Motor neuron (in vitro differentiated cells): ENCODE measurements at regions not wholly inside any gene's neighbourhood (a gene's known extent, or its start where the extent isn't known, plus 50 kb on each side); places are given as distances from the start of the nearest gene placed in this dataset.
A peak's percentile ranks its signal among the peaks of the same experiment; 100 is the strongest.
"Not testable (repeated sequence)": the region's sequence is repeated elsewhere in the genome, so short reads cannot be mapped to it uniquely, and the experiment has no call there.

Source experiments
- ATAC-seq, 8 experiments: fragments of 200-7000 bp; cut with Tn5 transposase; replicated peaks in 6 of 8; 2 replicates each; pipeline ENCODE4 v1.8.0; 2021; ENCODE audit warnings: mild to moderate bottlenecking in 8 of 8, moderate library complexity in 8 of 8
- H3K27ac ChIP-seq, 2 donors: fragments of 250-450 bp; sonication (Bioruptor Pico); 2 replicates each; pipeline ENCODE4 v1.9.0; 2021; ENCODE audit warnings: antibody characterized with exemption in 2 of 2, mild to moderate bottlenecking in 2 of 2, moderate library complexity in 1 of 2
- H3K4me1 ChIP-seq, 2 donors: fragments of 250-450 bp; sonication (Bioruptor Pico); replicated peaks in 1 of 2; 2 replicates each; pipeline ENCODE4 v1.6.1; 2021; ENCODE audit warnings: antibody characterized with exemption in 2 of 2, mild to moderate bottlenecking in 2 of 2, moderate library complexity in 1 of 2
- H3K4me3 ChIP-seq, 5 donors: fragments of 250-450 bp; sonication (Bioruptor Pico); 2 replicates each; pipeline ENCODE4 v1.9.0; 2021; ENCODE audit warnings: antibody characterized with exemption in 5 of 5, mild to moderate bottlenecking in 5 of 5, moderate library complexity in 4 of 5
- WGBS, 10 experiments: fragments of 450-650 bp; shearing (Covaris generic); methylation state at CpG; one replicate each; pipeline ENCODE4 v1.0.0; 2022; 5-methylcytosine and 5-hydroxymethylcytosine counted together
- in situ Hi-C, 9 experiments: fragments of 400-800 bp; cut with MboI; loops; one replicate each; pipeline ENCODE4 v1.15.0; 2021; ENCODE audit warnings: low sequenced_read_pairs in 9 of 9, low pct_unique_long_range_greater_than_20kb in 2 of 9; ENCODE audit not compliant: unreplicated experiment in 9 of 9

DNA sequence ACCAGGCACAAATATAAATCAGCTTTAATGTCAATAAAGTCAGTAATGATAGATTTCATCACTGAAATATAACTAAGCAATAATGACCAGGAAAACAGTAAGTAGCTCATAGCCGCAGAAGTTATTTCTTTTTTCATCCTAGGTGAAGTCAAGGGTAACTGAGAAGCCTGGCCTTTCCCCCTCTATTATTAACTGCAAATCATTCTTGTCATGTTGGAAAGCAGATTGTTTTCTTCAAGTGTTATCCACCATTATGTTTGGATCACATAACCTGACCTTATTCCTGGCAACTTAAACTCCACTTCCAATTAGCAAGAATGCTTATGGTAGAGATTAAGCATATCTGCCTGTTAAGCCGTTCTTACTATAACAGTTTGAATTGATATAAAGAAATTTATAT, 603.4 kb upstream of the FOXG1 start:
- ATAC-seq = peak in 5 of 8 experiments; percentile 37 to 98 (median 96)
- Histone ChIP-seq H3K27ac (no peak overlapping the region), H3K4me3 (no peak overlapping the region), H3K4me1 (peaks cover 0 to 12% of the 10 kb centered on the region in 2 donors)
- WGBS, 10 experiments = 0 to 83% (median 22%) methylated on average over 1 to 2 of the region's 2 CpGs
- in situ Hi-C loops = no loop called here

DNA sequence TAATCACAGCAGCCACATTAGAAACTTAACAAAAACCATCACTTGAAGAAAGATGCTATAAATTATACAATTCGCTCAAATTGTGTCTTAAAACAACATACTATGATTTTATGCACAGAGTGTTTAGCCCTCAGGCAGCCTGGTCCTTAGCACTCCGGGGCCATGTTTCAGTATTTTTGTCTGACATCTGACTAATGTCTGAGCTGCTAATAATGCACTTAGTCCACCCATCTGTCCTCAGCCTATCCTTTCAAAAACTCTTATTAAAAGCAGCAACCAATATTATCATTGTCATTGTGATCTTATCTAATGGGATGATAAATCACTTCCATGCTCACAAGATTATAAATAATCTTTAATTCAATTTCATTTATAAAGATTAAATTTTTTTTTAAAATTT, 602.7 kb upstream of the FOXG1 start:
- peaks cover 0 to 12% of the 10 kb centered on the region in 2 donors for H3K4me1 ChIP-seq
- peak in 4 of 8 experiments; percentile 39 to 65 (median 52) for ATAC-seq
- no peak overlapping the region for H3K27ac ChIP-seq
- H3K4me3 ChIP-seq = no peak overlapping the region
- in situ Hi-C loops = no loop called here
- 0 to 84% (median 50%) methylated on average over 1 to 2 of the region's 2 CpGs; no CpG with 5 or more reads in 1 of the 10 experiments for WGBS, 10 experiments

DNA sequence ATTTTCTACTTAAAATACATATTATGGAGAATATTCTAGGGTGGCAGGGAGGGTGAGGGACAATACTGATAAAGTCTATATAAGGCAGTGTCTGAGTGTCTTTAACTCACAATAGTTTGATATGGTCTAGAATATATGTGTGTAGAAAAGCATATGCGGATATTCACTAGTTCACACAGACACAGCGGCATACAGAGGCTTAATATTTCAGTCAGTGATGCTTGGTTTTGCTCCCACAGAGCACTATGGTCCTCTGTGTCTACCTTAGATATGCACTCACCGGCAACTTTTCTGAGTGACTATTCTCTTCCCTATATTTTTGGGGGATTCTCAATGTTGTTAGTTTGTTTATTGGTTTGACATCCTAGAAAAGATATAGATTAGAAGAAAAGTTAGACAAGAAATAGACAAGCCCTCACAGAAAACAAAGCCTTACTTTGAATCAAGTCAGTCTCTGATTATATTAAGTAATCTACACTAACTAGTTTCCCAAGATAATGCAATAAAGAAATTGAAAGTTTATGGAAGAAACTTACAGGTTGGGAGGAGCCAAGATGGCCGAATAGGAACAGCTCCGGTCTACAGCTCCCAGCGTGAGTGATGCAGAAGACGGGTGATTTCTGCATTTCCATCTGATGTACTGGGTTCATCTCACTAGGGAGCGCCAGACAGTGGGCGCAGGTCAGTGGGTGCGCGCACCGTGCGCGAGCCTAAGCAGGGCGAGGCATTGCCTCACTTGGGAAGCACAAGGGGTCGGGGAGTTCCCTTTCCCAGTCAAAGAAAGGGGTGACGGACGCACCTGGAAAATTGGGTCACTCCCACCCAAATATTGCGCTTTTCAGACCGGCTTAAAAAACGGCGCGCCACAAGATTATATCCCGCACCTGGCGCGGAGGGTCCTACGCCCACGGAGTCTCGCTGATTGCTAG, 578.4 kb upstream of the FOXG1 start:
- 33 to 100% (median 60%) methylated on average over 1 to 4 of the region's 29 CpGs; no CpG with 5 or more reads in 3 of the 10 experiments for WGBS, 10 experiments
- peak in 1 of 8 experiments; percentile 67 for ATAC-seq
- H3K4me3 ChIP-seq = peak overlapping the region in 2 of 5 donors; percentile 20 to 29
- H3K27ac ChIP-seq, in situ Hi-C loops, H3K4me1 ChIP-seq: not testable (repeated sequence)

DNA sequence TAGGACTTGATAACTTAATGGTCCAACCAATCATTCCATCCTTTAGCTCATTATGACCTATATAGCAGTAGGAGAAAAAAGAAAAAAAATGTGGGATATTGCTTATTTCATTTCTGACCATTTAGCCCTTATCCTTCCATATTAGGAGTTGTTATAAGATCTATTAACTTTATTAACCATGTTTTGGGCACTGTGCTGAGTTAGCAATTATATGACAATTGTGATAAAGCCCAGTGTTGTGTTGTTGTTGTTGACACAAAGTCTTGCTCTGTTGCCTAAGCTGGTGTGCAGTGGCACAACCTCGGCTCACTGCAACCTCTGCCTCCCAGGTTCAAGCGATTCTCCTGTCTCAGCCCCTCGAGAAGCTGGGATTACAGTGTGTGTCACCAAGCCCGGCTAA, 569.7 kb upstream of the FOXG1 start:
- in situ Hi-C loops = no loop called here

DNA sequence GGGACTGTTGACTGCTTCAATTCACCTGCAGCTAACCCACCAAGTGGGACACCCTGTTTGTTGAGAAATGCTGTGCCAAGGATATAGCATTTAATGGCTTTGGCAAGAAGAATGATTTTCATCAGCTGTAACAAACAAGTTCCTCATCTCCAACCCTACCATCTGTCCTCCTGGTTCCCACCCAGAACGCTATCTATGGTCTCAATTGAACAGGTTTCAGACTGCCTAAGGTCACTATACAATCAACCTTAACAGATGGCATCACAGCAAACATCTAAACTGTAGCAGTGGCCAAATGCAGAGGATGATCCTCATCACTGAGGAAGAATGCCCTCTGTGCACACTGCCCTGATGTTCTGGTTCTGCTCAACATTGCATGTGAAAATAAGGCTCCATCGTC, 546.2 kb upstream of the FOXG1 start:
- ATAC-seq = no peak
- WGBS, 10 experiments = 0 to 92% (median 64%) methylated on average over 1 to 2 of the region's 2 CpGs; no CpG with 5 or more reads in 3 of the 10 experiments
- no peak overlapping the region for H3K27ac ChIP-seq
- in situ Hi-C loops = no loop called here
- no peak overlapping the region for H3K4me3 ChIP-seq
- H3K4me1 ChIP-seq = no peaks in the 10 kb centered on the region

More for the DNA sequence above, 569.7 kb upstream of the FOXG1 start:
- H3K4me3 ChIP-seq = no peak overlapping the region
- no peak for ATAC-seq
- WGBS, 10 experiments = 20 to 100% (median 81%) methylated on average over 1 to 4 of the region's 4 CpGs; no CpG with 5 or more reads in 2 of the 10 experiments
- no peaks in the 10 kb centered on the region for H3K4me1 ChIP-seq
- H3K27ac ChIP-seq = no peak overlapping the region

DNA sequence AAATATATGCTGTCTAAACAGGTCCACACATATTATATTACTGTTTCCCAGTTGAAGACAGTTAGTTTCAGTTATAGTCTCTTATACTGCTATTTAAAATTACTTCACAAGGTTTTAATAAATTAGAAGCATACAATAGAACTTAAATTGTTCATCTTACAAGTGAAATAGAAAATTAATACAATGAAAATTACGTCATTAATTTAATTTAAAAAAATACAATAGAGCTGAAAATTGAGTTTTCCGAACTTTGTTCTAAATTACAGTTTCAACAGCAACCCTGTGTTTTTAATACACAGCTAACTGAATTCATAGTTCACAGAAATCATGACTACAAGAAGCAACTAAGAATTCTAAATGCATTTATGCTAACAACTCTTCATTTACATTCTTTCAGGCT, 525.7 kb upstream of the FOXG1 start:
- 0 to 95% (median 50%) methylated on average over 2 of the region's 2 CpGs; no CpG with 5 or more reads in 1 of the 10 experiments for WGBS, 10 experiments
- no peak for ATAC-seq
- no peaks in the 10 kb centered on the region for H3K4me1 ChIP-seq
- no peak overlapping the region for H3K4me3 ChIP-seq
- no peak overlapping the region for H3K27ac ChIP-seq
- in situ Hi-C loops = no loop called here

DNA sequence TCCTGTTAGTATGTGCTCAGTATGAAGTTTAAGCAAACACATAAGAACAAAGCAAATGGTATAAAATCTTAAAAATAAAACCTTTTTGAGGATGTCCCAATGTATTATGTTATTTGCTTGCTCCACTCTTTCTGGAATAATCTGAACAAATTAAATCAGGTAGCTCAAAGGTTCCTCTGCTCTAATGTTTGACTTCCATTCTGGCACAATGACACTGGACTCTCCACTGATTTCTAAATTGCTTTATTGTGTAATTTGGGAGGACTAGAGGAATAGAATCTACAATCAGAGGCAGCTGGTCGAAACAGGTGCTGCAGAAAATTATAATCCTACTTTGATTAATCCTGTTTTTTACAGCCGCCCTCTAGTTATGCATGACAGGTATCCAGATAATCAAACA, 523.7 kb upstream of the FOXG1 start:
- WGBS, 10 experiments = 0 to 100% (median 71%) methylated on average over 1 to 2 of the region's 2 CpGs; no CpG with 5 or more reads in 1 of the 10 experiments

DNA sequence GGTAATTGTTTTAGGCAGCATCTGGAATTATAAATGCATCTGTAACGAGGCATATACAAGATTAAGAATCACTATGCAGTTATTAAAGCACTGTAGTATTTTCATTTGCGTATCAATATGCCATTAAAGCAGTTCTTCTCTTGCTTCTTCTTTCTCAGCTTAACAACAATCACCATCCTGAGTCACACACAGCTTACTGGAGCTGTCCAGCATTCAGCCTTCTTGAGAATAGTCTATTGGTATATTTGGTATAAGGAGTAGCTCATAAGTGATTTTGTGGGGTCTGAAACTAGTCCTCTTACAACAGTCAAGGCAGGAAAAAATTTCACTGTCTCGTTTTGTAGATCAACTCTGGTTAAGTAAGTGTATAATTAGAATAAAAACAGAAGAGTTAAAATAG, 523.0 kb upstream of the FOXG1 start:
- no peak overlapping the region for H3K27ac ChIP-seq
- WGBS, 10 experiments = 0 to 100% (median 22%) methylated on average over 1 to 3 of the region's 3 CpGs; no CpG with 5 or more reads in 1 of the 10 experiments
- H3K4me3 ChIP-seq = no peak overlapping the region
- ATAC-seq = no peak
- in situ Hi-C loops = no loop called here
- H3K4me1 ChIP-seq = no peaks in the 10 kb centered on the region

More for the DNA sequence above, 523.7 kb upstream of the FOXG1 start:
- Histone ChIP-seq H3K4me1 (no peaks in the 10 kb centered on the region), H3K27ac (no peak overlapping the region), H3K4me3 (no peak overlapping the region)
- ATAC-seq = no peak
- in situ Hi-C loops = no loop called here

DNA sequence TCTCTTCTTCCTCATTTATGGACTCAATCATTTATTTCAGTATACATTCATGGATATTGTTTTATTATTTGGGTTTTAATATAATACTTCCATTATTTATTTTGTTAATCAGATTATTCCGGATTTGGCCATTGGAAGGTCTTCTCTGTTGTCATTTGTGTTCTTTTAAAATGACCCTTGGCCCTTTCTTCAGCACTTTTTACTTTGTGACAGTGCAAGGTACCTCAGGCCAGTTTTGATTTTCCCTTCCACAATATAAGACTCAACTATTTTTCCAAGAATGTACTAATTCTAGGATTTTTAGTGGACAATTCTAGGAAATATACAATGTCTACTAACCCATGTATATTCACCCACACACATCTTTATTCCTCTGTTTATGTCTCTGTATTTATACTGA, 521.4 kb upstream of the FOXG1 start:
- in situ Hi-C loops = no loop called here
- WGBS, 10 experiments = 0 to 60% (median 14%) methylated on average over 1 of the region's 1 CpG; no CpG with 5 or more reads in 2 of the 10 experiments
- no peak for ATAC-seq
- Histone ChIP-seq H3K4me1 (no peaks in the 10 kb centered on the region), H3K27ac (no peak overlapping the region), H3K4me3 (no peak overlapping the region)

DNA sequence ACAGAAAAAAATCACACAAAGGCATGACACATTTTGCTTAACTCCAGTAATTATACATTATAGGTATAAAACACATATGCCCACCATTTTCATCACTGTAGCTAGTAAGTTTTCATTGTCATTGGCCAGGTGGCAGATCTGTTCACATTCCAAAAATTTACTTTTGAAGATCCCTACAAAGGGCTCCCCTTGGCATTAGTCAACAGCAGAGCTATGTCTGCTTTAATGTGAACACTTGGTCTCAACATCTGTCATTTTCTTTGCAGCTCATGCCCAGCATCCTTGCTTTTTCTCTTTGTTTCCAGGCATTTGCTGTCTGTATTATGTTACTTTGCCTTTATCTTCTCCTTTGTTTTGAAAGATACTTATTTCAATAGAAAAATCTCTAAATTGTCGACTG, 519.1 kb upstream of the FOXG1 start:
- 0 to 88% (median 15%) methylated on average over 1 of the region's 1 CpG; no CpG with 5 or more reads in 2 of the 10 experiments for WGBS, 10 experiments
- no peak overlapping the region for H3K27ac ChIP-seq
- ATAC-seq = no peak
- H3K4me1 ChIP-seq = no peaks in the 10 kb centered on the region
- in situ Hi-C loops = no loop called here
- no peak overlapping the region for H3K4me3 ChIP-seq

DNA sequence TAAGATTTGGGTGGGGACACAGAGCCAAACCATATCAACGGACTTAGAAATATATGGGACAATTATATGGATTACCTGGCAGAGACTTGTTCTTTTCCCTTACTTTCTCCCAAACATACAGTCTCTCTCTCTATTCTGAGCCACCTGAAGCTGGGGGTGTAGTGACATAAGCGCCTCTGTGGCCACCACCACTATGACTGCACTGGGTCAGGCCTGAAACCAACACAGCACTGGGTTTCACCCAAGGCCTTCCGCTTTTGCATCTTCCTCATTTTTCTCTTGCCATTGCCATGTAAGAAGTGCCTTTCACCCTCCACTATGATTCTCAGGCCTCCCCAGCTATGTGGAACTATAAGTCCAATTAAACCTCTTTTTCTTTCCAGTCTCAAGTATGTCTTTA, 514.5 kb upstream of the FOXG1 start:
- H3K4me3 ChIP-seq, in situ Hi-C loops, H3K4me1 ChIP-seq, H3K27ac ChIP-seq, ATAC-seq: not testable (repeated sequence)
- 30 to 86% (median 78%) methylated on average over 2 of the region's 3 CpGs; no CpG with 5 or more reads in 6 of the 10 experiments for whole genome bisulfite sequencing, 10 experiments

DNA sequence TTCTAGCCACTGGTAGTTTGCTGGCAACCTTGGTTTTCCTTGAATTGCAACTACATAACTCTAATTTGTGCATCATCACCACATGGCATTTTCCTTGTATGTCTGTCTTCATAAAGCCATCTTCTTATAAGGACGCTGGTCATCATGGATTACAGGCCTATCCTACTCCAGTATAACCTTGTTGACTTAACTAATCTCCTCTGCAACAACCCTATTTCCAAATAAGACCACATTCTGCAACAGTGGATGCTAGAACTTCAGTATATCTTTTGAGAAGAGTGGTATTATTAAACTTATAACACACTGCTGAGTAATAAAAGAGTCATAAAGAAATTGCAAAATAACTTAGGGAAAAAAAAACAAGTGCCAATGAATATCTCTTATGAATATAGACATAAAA, 511.8 kb upstream of the FOXG1 start:
- ATAC-seq = no peak
- H3K4me1 ChIP-seq = no peaks in the 10 kb centered on the region
- H3K27ac ChIP-seq = no peak overlapping the region
- no peak overlapping the region for H3K4me3 ChIP-seq
- 0 to 86% (median 34%) methylated on average over 1 of the region's 1 CpG; no CpG with 5 or more reads in 2 of the 10 experiments for WGBS, 10 experiments
- in situ Hi-C loops = no loop called here

DNA sequence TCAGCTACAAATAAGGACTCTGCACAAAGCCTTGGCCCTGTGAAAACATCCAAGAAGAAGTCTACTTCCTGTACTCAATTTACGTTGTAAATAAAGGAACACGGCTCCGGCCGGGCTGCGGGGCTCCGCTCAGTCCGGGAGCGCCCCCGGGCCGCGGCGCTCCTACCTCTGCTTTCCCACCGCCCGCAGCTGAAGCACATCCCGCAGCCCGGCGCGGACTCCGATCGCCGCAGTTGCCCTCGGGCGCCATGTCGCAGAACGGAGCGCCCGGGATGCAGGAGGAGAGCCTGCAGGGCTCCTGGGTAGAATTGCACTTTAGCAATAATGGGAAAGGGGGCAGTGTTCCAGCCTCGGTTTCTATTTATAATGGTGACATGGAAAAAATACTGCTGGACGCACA, 502.3 kb upstream of the FOXG1 start:
- Histone ChIP-seq H3K4me1 (no peaks in the 10 kb centered on the region), H3K4me3 (no peak overlapping the region), H3K27ac (no peak overlapping the region)
- no peak for ATAC-seq
- in situ Hi-C loops = no loop called here
- WGBS, 10 experiments = 20 to 93% (median 78%) methylated on average over 1 to 13 of the region's 29 CpGs; no CpG with 5 or more reads in 2 of the 10 experiments
